ENCODE measurements at regions not wholly inside any gene's neighbourhood (a gene's known extent, or its start where the extent isn't known, plus 50 kb on each side); places are given as distances from the start of the nearest gene placed in this dataset.

- DNase-seq (ENCODE audit: low read depth) = no peak
Measured at GRCh38 chr6:95243053-95243452, 334.3 kb upstream of the MANEA start.

- DNase-seq (ENCODE audit: low read depth) = no peak
Measured at GRCh38 chr6:95244751-95245150, 332.6 kb upstream of the MANEA start.

- no peak for DNase-seq (ENCODE audit: low read depth)
Measured at GRCh38 chr6:95248499-95248898, 328.8 kb upstream of the MANEA start.

GRCh38 chr6:95249175-95249574 is 328.2 kb upstream of the MANEA start:
- DNase-seq (ENCODE audit: low read depth) = no peak

GRCh38 chr6:95249661-95250060 is 327.7 kb upstream of the MANEA start:
- no peak for DNase-seq (ENCODE audit: low read depth)

GRCh38 chr6:95263840-95264239 is 313.5 kb upstream of the MANEA start:
- no peak for DNase-seq (ENCODE audit: low read depth)

- DNase-seq (ENCODE audit: low read depth) = no peak
Measured at GRCh38 chr6:95266537-95267258, 310.6 kb upstream of the MANEA start.

GRCh38 chr6:95274686-95275235 is 302.6 kb upstream of the MANEA start:
- no peak for DNase-seq (ENCODE audit: low read depth)

- no peak for DNase-seq (ENCODE audit: low read depth)
Measured at GRCh38 chr6:95279616-95280015, 297.7 kb upstream of the MANEA start.

GRCh38 chr6:95280686-95281273 is 296.6 kb upstream of the MANEA start:
- no peak for DNase-seq (ENCODE audit: low read depth)

- DNase-seq (ENCODE audit: low read depth) = no peak
Measured at GRCh38 chr6:95285881-95286280, 291.5 kb upstream of the MANEA start.

- no peak for DNase-seq (ENCODE audit: low read depth)
Measured at GRCh38 chr6:95286874-95287273, 290.5 kb upstream of the MANEA start.

GRCh38 chr6:95288251-95288650 is 289.1 kb upstream of the MANEA start:
- no peak for DNase-seq (ENCODE audit: low read depth)

GRCh38 chr6:95292011-95292410 is 285.3 kb upstream of the MANEA start:
- DNase-seq (ENCODE audit: low read depth) = no peak

- DNase-seq (ENCODE audit: low read depth) = no peak
Measured at GRCh38 chr6:95293257-95293656, 284.1 kb upstream of the MANEA start.

GRCh38 chr6:95294043-95294442 is 283.3 kb upstream of the MANEA start:
- DNase-seq (ENCODE audit: low read depth) = no peak

- no peak for DNase-seq (ENCODE audit: low read depth)
Measured at GRCh38 chr6:95309545-95309944, 267.8 kb upstream of the MANEA start.

GRCh38 chr6:95318137-95318536 is 259.2 kb upstream of the MANEA start:
- DNase-seq (ENCODE audit: low read depth) = no peak

GRCh38 chr6:95321126-95321525 is 256.2 kb upstream of the MANEA start:
- DNase-seq (ENCODE audit: low read depth) = no peak

GRCh38 chr6:95325916-95326315 is 251.4 kb upstream of the MANEA start:
- peak; percentile 3 for DNase-seq (ENCODE audit: low read depth)

GRCh38 chr6:95328231-95328630 is 249.1 kb upstream of the MANEA start:
- DNase-seq (ENCODE audit: low read depth) = no peak

GRCh38 chr6:95352064-95352795 is 225.1 kb upstream of the MANEA start:
- DNase-seq (ENCODE audit: low read depth) = no peak

- no peak for DNase-seq (ENCODE audit: low read depth)
Measured at GRCh38 chr6:95354551-95354950, 222.8 kb upstream of the MANEA start.

Data from M059J (cell line).